ENCODE measurements at regions not wholly inside any gene's neighbourhood (a gene's known extent, or its start where the extent isn't known, plus 50 kb on each side); places are given as distances from the start of the nearest gene placed in this dataset.

DNA sequence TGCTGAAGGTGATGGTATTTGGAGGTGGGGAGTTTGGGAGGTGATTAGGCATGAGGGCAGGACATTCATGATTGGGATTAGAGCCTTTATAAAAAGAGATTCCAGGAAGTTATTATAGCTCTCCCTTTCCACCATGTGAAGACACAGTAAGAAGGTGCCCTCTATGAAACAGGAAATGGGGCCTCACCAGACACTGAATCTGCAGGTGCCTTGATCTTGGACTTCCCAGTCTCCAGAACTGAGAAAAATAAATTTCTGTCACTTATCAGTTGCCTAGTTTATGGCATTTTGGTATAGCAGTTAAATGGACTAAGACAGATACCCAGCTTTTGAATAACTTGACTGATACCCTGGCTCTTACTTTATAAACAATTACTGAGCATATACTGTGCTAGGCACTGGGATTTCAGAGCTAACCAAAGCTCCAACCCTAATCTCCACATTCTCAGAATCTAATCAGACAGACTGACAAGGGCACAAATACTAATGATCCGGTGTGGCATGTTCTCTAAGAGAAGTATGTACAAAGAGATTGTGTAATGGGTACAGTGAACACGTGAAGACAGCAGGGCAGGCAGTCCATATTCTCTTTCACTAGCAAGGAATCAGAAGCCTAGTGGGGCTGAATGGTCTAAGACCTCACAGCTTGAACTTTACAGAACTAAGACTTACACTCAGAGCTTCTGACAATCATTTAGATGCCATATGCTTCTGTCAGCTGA lies 343.1 kb downstream of the WDR72 start:
- no peak for TF ChIP-seq MEF2A (IDR thresholded peaks at IDR 0.05; ENCODE audit: control insufficient read depth, low read depth, low read length)
- TF ChIP-seq, protein P1, sequence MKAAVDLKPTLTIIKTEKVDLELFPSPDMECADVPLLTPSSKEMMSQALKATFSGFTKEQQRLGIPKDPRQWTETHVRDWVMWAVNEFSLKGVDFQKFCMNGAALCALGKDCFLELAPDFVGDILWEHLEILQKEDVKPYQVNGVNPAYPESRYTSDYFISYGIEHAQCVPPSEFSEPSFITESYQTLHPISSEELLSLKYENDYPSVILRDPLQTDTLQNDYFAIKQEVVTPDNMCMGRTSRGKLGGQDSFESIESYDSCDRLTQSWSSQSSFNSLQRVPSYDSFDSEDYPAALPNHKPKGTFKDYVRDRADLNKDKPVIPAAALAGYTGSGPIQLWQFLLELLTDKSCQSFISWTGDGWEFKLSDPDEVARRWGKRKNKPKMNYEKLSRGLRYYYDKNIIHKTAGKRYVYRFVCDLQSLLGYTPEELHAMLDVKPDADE (conservative IDR thresholded peaks at IDR 0.05; ENCODE audit: control insufficient read depth, low read depth, low read length), result no peak
- no peak for TF ChIP-seq RFX5 (IDR thresholded peaks at IDR 0.05; ENCODE audit: low read depth, low read length)
